ENCODE measurements at regions not wholly inside any gene's neighbourhood (a gene's known extent, or its start where the extent isn't known, plus 50 kb on each side); places are given as distances from the start of the nearest gene placed in this dataset.

- no peak for TF ChIP-seq CTCF (IDR thresholded peaks at IDR 0.05; ENCODE audit: low read depth, low read length)
Observed at GRCh38 chr10:20976390-20976789, 79.3 kb upstream of the NEBL start.

GRCh38 chr10:20975236-20975635 lies 78.1 kb upstream of the NEBL start:
- TF ChIP-seq CTCF (IDR thresholded peaks at IDR 0.05; ENCODE audit: low read depth, low read length): no peak
- H3K4me3 ChIP-seq (ENCODE audit: low read depth, low read length): no peak overlapping the region

More at GRCh38 chr10:20976390-20976789, 79.3 kb upstream of the NEBL start:
- no peak overlapping the region for H3K4me3 ChIP-seq (ENCODE audit: low read depth, low read length)

GRCh38 chr10:20972925-20973324 lies 75.8 kb upstream of the NEBL start:
- H3K4me3 ChIP-seq (ENCODE audit: low read depth, low read length): no peak overlapping the region
- TF ChIP-seq CTCF (IDR thresholded peaks at IDR 0.05; ENCODE audit: low read depth, low read length): no peak

GRCh38 chr10:20971901-20972300 lies 74.8 kb upstream of the NEBL start:
- TF ChIP-seq CTCF (IDR thresholded peaks at IDR 0.05; ENCODE audit: low read depth, low read length): no peak
- H3K4me3 ChIP-seq (ENCODE audit: low read depth, low read length): no peak overlapping the region

GRCh38 chr10:20970708-20971107 lies 73.6 kb upstream of the NEBL start:
- no peak for TF ChIP-seq CTCF (IDR thresholded peaks at IDR 0.05; ENCODE audit: low read depth, low read length)

GRCh38 chr10:20970044-20970443 lies 72.9 kb upstream of the NEBL start:
- H3K4me3 ChIP-seq (ENCODE audit: low read depth, low read length): no peak overlapping the region
- TF ChIP-seq CTCF (IDR thresholded peaks at IDR 0.05; ENCODE audit: low read depth, low read length): no peak

More at GRCh38 chr10:20970708-20971107, 73.6 kb upstream of the NEBL start:
- no peak overlapping the region for H3K4me3 ChIP-seq (ENCODE audit: low read depth, low read length)

- H3K4me3 ChIP-seq (ENCODE audit: low read depth, low read length): no peak overlapping the region
- TF ChIP-seq CTCF (IDR thresholded peaks at IDR 0.05; ENCODE audit: low read depth, low read length): no peak
Observed at GRCh38 chr10:20966426-20966825, 69.3 kb upstream of the NEBL start.

Measured in WI38 (cell line).